ENCODE measurements at regions not wholly inside any gene's neighbourhood (a gene's known extent, or its start where the extent isn't known, plus 50 kb on each side); places are given as distances from the start of the nearest gene placed in this dataset.

GRCh38 chr3:56870436-56870835 is 68.7 kb upstream of the ARHGEF3 start:
- intact Hi-C loops (cut with DNase I; ENCODE audit: low total_unique reads) = no loop called here
- H3K27ac ChIP-seq = no peak overlapping the region
- H3K9me3 ChIP-seq = no peaks in the 10 kb centered on the region
- H3K4me1 ChIP-seq = peaks cover 8% of the 10 kb centered on the region
- WGBS, 2 donors = 95 to 100% methylated on average over 1 of the region's 1 CpG
- TF ChIP-seq POLR2A (IDR thresholded peaks at IDR 0.05) = no peak
- TF ChIP-seq CTCF (IDR thresholded peaks at IDR 0.05) = no peak
- H3K4me3 ChIP-seq = no peak overlapping the region
- no peak for DNase-seq
- H3K27me3 ChIP-seq = no peaks in the 10 kb centered on the region
- H3K36me3 ChIP-seq (ENCODE audit: low read depth, missing control alignments) = no peaks in the 10 kb centered on the region

GRCh38 chr3:56869157-56869889 is 67.6 kb upstream of the ARHGEF3 start:
- Histone ChIP-seq H3K4me1 (peaks cover 8% of the 10 kb centered on the region), H3K4me3 (no peak overlapping the region), H3K27me3 (no peaks in the 10 kb centered on the region), H3K27ac (no peak overlapping the region), H3K9me3 (no peaks in the 10 kb centered on the region), H3K36me3 (ENCODE audit: low read depth, missing control alignments) (no peaks in the 10 kb centered on the region)
- WGBS, 2 donors = 66 to 76% methylated on average over 6 of the region's 6 CpGs
- TF ChIP-seq POLR2A (IDR thresholded peaks at IDR 0.05) (no peak), CTCF (IDR thresholded peaks at IDR 0.05) (no peak)
- intact Hi-C loops (cut with DNase I; ENCODE audit: low total_unique reads) = no loop called here
- DNase-seq = no peak

GRCh38 chr3:56868706-56869105 is 67.0 kb upstream of the ARHGEF3 start:
- no peak overlapping the region for H3K27ac ChIP-seq
- H3K27me3 ChIP-seq = no peaks in the 10 kb centered on the region
- peak; percentile 53 for DNase-seq
- H3K4me3 ChIP-seq = no peak overlapping the region
- no peaks in the 10 kb centered on the region for H3K9me3 ChIP-seq
- peaks cover 8% of the 10 kb centered on the region for H3K4me1 ChIP-seq
- no peaks in the 10 kb centered on the region for H3K36me3 ChIP-seq (ENCODE audit: low read depth, missing control alignments)
- WGBS, 2 donors = 72 to 78% methylated on average over 5 of the region's 5 CpGs
- intact Hi-C loops (cut with DNase I; ENCODE audit: low total_unique reads) = no loop called here
- TF ChIP-seq CTCF (IDR thresholded peaks at IDR 0.05) (no peak), POLR2A (IDR thresholded peaks at IDR 0.05) (no peak)

GRCh38 chr3:56867671-56868070 is 65.9 kb upstream of the ARHGEF3 start:
- no peak for DNase-seq
- TF ChIP-seq POLR2A (IDR thresholded peaks at IDR 0.05) (no peak), CTCF (IDR thresholded peaks at IDR 0.05) (no peak)
- Histone ChIP-seq H3K9me3 (no peaks in the 10 kb centered on the region), H3K27ac (no peak overlapping the region), H3K4me1 (peaks cover 13% of the 10 kb centered on the region), H3K27me3 (no peaks in the 10 kb centered on the region), H3K4me3 (no peak overlapping the region), H3K36me3 (ENCODE audit: low read depth, missing control alignments) (no peaks in the 10 kb centered on the region)
- intact Hi-C loops (cut with DNase I; ENCODE audit: low total_unique reads) = no loop called here
- WGBS, 2 donors = 84 to 97% methylated on average over 4 of the region's 4 CpGs

- Histone ChIP-seq H3K27ac (no peak overlapping the region), H3K4me1 (peaks cover 26% of the 10 kb centered on the region), H3K9me3 (no peaks in the 10 kb centered on the region), H3K4me3 (no peak overlapping the region), H3K36me3 (ENCODE audit: low read depth, missing control alignments) (no peaks in the 10 kb centered on the region), H3K27me3 (no peaks in the 10 kb centered on the region)
- WGBS, 2 donors = 87 to 89% methylated on average over 6 of the region's 6 CpGs
- intact Hi-C loops (cut with DNase I; ENCODE audit: low total_unique reads) = no loop called here
- no peak for DNase-seq
- no peak for TF ChIP-seq CTCF (IDR thresholded peaks at IDR 0.05)
- no peak for TF ChIP-seq POLR2A (IDR thresholded peaks at IDR 0.05)
Observed at GRCh38 chr3:56864918-56865524, 63.3 kb upstream of the ARHGEF3 start.
